Activated CD4-positive, CD25-positive, alpha-beta regulatory T cell treated with anti-CD3 and anti-CD28 coated beads, Interleukin-2, amount 50 U/mL, for 24 hours (primary cell): ENCODE measurements at regions not wholly inside any gene's neighbourhood (a gene's known extent, or its start where the extent isn't known, plus 50 kb on each side); places are given as distances from the start of the nearest gene placed in this dataset.

Experiments
- ATAC-seq, 2 donors: fragments of 150-1000 bp; cut with Tn5 transposase; one replicate each; pipeline ENCODE4 v1.10.0; 2021; ENCODE audit warnings: mild to moderate bottlenecking in 1 of 2, moderate library complexity in 1 of 2

DNA sequence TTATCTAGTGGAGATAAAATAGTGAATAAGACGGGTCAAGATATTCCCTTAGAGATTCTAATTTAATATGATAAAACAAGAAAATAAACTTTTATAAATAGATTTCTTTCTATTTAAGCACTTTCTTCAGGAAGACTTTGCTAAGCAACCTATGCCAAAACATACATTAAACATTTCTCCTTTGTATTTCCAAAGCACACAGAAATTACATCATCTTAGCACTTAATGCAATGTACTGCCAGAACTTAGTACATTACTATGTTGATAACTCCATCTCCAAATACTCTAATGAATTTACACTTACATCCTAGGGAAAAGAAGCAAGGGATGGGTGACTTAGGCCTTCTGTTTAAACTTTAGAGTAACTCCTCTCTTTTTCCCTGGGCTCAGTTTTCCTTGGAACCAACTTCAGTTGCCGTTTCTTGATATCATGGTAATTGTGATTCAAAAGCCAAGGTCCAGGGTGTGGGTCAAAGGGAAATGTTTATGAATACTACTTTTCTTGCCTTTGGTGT lies 322.6 kb upstream of the PCDH20 start:
- no peak for ATAC-seq

DNA sequence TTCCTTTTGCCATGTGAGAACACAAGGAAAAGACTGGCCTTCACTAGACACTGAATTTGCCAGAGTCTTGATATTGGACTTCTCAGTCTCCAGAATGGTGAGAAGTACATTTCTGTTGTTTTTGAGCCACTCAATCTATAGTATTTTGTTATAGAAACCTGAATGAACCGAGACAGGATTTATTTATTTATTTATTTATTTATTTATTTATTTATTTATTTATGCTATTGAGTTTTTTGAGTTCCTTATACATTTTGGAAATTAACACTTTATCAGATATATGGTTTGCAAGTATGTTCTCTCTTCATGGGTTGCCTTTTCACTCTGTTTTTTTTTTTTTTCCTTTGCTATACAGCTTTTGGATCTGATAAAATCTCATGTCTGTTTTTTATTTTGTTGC lies 319.0 kb upstream of the PCDH20 start:
- ATAC-seq, result no peak

DNA sequence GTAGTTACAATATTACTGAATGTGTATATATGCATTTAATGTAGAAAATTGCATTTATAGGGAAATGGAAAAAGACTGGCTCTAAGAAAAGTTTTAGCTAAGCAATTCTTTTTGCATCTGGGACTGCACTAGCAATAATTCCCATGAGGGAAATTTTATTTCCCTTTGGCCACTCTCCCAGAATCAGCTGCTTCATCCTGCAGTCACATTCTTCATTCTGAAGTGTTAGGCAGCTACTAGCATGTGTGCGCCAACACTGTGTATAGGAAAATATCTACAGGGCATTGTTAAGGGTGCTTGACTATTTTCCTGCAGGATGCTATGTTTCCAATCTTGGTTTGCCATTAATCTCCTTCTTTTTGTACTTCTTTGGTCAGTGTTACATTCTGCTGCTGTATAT lies 312.8 kb upstream of the PCDH20 start:
- no peak for ATAC-seq

DNA sequence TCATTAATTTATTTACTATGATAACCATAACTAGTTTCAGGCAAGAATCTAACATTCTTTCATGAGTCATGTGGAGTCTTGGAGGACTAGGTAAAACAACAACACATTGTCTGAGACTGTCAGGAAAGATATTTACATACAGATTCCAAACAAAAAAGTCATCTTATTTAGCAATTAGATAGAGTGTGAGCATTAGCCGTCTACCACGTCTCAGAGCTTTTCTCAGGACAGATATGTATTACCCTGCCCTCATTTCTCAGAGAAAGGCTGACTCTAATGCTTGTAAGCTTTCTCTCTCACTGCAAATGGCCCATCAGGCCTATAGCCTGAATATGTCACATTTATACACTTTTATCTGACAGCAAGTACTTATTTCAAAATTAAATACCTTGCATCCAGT lies 312.1 kb upstream of the PCDH20 start:
- ATAC-seq, result no peak

DNA sequence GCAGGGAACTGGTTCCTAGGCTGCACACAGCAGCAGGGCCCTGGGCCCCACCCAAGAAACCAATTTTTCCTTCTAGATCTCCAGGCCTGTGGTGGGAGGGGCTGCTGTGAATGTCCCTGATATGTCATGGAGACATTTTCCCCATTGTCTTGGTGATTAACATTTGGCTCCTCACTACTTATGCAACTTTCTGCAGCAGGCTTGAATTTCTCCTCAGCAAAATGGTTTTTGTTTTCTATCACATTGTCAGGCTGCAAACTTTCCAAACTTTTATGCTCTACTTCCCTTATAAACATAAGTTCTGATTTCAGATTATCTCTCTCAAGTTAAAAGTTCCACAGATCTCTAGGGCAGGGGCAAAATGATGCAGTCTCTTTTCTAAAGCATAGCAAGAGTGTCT lies 310.2 kb upstream of the PCDH20 start:
- ATAC-seq, result no peak

DNA sequence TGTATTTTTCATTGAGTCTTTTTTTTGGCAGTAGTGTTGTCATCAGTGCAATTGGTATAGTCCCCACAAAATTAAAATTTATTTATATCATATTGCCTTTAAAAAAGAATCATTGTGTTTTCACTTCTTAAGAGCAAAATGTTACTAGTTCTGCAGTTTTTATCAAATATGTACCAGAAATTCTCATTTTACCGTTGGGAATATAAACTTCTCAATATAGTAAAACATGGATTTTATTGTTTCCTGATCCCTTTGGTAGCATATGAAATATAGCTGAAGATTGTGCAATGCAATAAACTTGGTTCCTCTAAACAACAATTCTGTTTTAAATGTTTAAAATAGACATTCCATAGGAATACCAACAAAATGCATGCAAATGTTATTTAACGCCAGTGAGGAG lies 306.5 kb upstream of the PCDH20 start:
- no peak for ATAC-seq

DNA sequence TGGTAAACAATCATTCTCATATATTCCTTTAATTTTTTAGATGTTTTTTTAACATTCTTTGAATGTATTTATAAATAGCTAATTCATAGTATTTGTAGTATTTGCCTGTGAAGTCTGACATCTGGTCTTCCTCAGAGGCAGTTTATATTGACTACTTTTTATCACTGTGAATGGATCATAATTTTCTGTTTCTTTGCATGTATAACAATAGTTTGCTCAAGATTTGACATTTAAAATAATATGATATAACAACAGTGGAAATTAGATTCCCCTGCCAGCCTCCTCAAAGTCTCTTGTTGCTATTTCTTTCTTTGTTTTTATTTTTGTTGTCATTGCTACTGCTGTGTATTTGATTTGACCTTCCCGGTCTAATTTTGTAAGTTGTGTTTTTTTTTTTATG lies 297.0 kb upstream of the PCDH20 start:
- ATAC-seq, result no peak

DNA sequence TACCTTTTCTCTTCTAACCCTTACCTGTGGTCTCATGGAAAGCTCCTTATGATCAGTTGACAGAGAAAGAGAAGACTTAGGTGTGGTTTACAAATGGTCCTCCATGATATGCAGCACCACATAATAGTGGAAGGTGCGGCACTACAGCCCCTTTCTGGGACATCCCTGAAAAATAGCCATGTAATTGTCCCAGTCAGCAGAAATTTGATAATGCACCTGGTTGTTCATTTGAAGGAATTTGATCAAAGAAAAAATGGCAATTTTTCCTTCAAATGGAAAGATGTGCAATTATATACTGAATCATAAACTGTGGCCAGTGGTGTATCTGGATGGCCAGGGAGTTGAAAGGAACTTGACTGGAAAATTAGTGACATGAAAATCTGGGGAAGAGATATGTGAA lies 293.6 kb upstream of the PCDH20 start:
- ATAC-seq, result no peak

DNA sequence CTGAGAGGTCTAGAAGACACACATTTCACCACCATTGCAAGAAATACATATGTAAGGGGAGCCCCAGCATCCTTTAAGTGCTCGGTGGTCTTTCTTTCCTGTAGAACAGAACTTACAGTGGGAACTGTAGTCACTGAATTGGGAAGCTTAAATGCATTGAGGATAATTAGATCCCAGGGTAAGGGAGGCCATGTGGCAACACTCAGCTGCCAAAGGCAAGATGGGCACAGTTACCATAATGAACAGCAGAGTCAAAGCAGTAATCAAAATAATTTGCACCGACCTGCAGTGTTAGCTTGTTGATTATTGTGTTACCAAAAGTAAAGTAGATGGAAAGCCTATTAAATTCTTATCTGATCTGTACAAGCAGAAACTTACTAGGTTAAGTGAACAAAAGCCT lies 291.2 kb upstream of the PCDH20 start:
- no peak for ATAC-seq

DNA sequence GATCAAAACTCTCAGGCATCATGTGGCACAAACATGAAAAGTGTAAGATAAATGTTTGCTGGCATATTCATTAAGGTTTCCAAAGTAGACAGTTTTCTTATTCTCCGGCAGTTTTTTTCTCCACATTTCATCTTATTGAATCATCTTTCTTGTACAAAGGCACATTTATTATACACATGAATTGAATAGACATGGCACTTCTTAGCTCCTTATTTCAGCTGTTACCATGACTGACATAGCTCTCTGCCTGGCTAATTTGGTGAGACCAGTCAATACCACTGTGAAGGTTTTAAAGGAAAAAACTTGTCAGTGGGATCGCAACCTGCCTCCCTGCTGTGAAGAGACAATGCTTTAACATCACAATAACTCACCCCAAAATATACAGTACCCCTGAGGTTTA lies 285.0 kb upstream of the PCDH20 start:
- ATAC-seq, result no peak

DNA sequence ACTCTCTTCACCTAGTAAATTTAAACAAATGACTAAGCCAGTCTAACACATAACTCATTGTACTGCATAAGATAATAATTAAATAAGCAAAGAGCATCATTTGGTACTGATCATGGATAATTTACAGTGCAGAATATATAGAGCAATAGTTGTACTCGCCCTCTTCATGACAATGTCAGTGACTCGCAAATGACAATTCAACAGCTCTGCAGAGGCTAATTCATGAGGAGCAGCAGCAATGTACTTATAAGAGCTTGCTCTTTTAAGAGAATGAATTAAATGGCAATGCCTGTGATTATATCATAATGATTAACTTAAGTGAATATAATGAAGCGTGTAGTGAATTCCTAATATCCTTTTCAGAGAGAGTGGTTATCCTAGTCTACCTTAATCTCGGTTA lies 284.5 kb upstream of the PCDH20 start:
- ATAC-seq, result no peak

DNA sequence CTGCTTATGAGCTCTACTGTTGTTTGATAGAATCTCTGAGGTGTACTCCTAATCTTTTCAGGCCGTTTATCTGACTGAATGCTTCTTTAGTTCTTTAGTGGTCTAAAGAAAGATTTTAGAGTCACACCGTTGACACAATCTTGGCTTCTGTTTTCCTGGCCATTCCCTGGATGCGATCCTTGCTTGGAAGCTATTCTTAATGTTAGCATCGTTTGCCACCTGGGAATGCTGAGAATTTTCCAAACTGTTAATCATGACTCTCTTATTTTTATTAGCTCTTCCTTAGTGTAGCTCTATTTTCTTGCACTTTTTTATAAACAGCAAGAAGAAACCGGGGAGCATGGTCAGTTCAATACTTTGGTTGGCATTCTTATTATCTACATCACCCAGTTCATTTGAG lies 281.0 kb upstream of the PCDH20 start:
- no peak for ATAC-seq

DNA sequence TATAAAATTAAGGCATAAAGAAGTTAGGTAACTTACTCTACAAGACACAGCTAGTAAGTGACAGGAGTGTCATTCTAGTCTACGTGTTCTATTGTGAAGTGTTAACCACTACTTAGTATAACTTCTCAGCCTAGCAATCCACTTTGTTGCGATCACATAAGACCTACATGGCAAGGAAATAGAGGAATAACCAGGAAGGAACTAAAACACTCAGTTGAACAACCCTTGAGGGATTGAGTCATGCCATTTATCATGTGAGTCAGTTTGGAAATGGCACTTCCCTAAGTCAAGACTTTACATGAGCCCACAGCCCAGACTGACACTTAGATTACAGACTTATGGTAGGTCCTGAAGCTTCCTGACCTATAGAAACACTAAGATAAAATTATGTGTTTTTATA lies 279.5 kb upstream of the PCDH20 start:
- no peak for ATAC-seq

DNA sequence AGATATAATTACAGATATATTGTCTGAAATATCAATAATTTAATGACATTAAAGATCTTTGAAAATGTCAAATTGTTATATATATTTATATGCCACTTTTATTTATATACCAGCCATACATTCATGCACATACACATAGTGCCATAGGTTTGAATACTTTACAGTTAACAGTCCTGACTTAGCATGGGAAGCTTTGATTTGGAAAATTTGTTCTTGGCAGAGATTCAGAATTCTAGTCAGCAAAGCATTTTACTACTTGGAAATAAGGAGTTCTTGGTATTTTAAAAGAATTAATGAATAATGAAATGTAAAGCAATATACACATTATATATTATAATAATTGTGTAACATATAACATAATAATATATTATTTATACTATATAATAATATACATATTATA lies 277.0 kb upstream of the PCDH20 start:
- no peak for ATAC-seq

DNA sequence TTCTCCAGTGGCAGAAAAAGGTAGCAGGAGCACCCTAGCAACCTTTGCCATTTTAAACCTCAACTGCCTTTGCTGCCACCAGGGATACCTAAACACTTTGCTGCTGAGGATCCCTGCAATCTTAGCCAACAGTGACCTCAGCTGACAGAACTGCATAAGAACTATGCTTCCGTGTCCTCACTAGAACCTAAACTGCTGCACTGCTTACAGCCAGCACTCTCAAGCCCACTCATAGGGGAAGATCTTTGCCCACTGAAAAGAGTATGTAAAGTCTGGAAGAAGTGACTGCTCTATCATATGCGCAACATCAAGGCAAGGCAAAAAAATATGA lies 270.0 kb upstream of the PCDH20 start:
- no peak for ATAC-seq

DNA sequence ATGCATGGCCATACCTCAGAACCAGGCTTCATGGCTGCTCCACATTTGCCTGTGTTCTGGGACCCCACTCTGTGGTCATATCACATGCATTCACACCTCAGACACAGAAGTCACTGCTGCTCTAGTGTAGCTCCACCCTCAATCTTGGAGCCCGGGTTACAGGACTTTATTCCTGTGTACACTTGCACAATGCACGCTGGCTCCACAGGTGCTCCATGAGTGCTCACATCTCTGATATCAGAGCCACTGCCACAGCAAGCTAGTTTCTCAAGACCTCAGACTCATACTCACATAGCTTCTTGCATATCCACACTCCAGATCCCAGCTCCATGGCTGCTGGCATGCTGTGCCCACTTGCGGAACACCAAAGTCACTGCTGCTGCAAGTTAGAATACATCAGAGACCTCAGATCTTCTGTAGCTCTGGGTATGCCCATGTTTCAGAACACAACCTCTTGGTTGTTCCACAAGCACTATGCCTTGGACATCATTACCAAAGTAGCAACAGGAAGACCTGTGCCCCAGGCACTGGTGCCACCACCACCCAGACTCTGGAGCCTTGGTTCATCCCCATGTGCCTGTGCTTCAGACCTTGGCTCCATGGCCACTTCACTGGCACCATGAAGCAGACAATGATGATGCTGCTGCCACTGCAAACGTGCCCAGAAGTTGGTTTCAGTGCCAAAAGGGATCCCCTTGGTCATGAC lies 269.5 kb upstream of the PCDH20 start:
- no peak for ATAC-seq

DNA sequence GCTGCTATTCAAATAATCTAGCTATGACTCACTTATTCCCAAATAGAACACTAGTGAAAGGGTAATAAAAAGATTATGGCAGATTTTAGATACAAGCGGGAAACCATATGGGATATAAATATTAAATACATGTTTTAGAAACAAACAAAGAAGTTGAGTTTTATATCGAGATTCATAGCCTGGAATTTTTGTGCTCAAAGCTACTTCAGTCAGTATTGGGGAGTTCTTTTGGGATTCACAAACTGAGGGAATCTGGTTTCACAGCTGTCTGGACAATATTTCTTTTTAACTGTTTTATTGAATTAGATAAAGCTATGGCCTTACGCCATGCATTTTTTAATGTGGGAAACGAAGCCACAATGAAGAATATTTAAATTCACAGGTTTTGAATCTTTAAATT lies 257.1 kb upstream of the PCDH20 start:
- ATAC-seq, result no peak

DNA sequence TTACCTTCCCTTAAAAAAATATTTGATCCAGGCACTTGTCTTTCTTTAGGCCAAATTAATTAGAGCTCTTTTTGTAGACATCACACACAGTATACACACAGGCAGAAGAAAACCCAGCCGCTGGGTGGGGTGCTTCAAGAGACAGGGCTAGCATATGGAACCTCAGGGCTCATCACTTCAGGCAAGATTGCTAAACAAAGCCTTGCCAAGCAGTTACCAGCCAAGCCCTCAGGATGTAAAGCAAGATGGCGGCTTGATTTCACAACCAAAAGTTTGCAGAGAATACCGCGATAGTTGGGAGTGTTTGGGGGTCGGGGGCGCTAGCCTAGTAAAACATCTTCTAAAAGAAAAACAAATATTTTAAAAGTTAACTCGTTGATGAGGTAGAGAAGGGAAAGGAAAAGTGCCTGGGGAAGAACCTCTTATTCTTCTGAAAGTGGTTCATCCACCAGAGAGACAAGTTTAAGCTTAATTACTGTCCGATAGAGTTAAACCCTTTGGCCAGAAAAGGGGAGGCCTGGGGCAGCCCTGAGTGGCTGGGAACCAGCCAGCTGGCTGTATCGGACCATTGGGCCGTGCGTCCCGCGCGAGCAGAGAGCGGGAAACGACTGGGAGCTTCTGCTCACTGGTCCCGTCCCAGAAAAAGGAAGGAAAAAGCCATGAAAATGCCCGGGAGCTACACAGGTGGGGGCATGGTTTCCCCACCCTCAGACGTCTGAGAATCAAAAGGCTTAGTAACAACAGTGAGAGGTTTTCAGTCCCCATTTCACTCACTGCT lies 254.9 kb upstream of the PCDH20 start:
- ATAC-seq, result no peak

DNA sequence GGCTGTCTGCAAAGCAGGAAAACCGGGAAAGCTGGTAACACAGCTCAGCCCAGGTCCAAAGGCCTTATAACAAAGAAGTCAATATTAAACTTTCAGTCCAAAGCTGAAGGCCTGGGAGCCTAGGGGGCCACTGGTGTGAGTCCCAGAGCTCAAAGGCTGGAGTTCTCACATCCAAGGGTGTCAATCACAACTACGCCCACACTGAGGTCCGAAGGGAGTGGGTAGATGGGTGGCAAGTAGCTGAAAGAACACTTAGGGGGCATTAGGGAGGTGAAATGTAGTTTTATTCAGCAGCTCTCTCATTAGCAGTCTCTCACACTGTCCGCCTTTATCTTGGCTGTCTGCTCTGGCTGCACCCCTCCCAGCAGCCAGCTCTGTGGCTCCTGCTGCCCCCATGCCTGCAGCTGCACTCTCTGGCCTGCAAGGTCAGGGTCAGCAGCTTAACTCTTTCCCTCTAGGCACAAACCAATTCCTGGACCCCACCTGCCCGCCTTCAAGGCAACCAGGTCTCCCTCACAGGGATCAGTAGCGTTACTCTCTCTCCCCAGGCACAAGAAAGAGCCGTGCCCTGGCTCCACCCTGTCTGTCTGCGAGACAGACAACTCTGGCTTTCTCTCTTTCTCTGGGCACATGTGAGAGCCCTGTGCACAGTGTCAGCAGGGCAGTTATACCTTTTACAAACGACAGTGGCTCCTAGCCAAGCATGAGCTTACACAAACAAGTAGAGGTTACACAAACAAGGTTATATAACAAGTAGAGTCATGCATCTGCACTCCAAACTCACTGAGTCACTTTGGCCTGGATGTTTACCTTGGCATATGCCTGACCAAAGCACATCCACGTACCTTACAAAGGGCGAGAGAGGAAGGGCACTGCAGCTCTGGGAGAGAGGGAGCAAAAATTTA lies 249.4 kb upstream of the PCDH20 start:
- no peak for ATAC-seq

DNA sequence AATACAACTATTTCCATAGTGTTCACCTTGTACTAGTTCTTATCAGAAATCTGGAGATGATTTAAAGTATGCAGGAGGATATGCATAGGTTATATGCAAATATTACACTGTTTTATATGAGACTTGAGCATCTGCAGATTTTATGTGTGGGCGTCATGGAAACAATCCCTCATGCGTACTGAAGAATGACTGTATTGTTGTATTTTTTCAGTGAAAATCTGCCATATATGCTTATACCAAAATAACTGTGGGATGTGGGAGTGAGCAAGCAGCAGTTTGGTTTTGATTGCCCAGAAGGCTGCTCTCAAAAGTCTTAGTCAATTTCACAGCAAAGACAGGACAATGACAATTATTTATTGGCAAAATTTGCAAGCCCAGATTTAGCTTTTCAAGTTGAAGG lies 238.8 kb upstream of the PCDH20 start:
- no peak for ATAC-seq

DNA sequence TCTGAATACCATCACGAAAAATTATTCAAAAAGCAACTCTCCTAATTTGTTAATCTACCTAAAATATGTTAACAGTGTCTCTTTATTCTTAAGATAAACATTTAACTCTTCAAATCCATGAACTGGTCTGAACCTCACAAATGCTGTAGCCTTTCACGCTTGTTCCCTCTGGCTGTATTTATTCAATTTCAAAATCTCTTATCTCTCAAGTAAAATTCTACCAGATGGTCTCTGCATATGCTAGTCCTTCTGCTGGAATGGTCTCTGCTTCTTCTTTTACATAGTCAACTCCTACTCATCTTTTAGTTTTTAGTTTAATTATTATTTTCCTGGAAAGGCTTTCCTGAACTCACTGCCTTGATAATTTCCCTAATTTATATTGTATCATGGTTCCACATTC lies 232.9 kb upstream of the PCDH20 start:
- ATAC-seq, result no peak

DNA sequence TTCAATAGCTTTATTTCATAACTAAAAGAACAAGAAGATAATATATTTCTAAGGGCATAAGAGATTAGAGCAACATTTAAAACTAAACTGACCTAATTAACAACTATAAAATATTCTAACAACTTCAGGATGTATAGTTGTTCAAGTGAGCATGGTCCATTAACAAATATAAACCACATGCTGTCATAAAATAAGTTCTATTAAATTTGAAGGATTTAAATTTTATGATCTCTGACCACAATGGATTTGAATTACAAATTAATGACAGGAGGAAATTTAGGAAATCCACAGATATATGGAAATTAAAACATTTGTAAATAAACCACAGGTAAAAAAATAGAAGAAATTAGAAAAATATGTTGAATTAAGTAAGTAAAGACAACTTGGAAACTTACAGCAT lies 196.5 kb upstream of the PCDH20 start:
- ATAC-seq, result no peak

DNA sequence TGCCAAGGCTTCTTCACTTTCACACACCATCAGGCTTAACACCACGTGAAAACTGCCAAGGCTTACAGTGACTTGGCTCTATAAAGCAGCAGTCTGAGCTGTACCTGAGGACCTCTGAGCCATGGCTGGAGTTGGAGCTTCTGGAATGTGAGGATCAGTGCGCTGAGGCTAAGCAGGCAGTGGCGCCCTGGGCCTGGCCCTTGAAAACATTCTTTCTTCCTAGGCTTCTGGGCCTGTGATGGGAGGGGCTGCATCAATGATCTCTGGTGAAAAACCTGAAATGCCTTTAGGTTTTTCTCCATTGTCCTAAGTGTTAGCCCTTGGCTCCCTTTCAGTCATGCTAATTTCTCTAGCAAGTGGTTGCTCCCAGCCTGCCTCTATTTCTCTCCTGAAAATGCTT lies 192.5 kb upstream of the PCDH20 start:
- ATAC-seq, result no peak
